ENCODE measurements at regions not wholly inside any gene's neighbourhood (a gene's known extent, or its start where the extent isn't known, plus 50 kb on each side); places are given as distances from the start of the nearest gene placed in this dataset.

- DNase-seq (ENCODE audit: extremely low spot score): no peak
- POLR2A ChIA-PET: no interaction called here
- no peak for TF ChIP-seq CTCF (IDR thresholded peaks at IDR 0.05; ENCODE audit: control extremely low read depth, extremely low read depth, low read depth, missing control alignments)
- CTCF ChIA-PET: interaction anchor here (1.0 kb wide), 1 partner anchor 9 kb away, joined by 3 read pairs; no protein-coding TSS in a partner anchor
Observed at GRCh38 chr15:92336419-92336987, 57.2 kb upstream of the ST8SIA2 start.

- no peak for TF ChIP-seq CTCF (IDR thresholded peaks at IDR 0.05; ENCODE audit: control extremely low read depth, extremely low read depth, low read depth, missing control alignments)
- POLR2A ChIA-PET: no interaction called here
- no peak for DNase-seq (ENCODE audit: extremely low spot score)
- CTCF ChIA-PET: no interaction called here
Observed at GRCh38 chr15:92339361-92339760, 54.3 kb upstream of the ST8SIA2 start.
